ENCODE measurements at regions not wholly inside any gene's neighbourhood (a gene's known extent, or its start where the extent isn't known, plus 50 kb on each side); places are given as distances from the start of the nearest gene placed in this dataset.

DNA sequence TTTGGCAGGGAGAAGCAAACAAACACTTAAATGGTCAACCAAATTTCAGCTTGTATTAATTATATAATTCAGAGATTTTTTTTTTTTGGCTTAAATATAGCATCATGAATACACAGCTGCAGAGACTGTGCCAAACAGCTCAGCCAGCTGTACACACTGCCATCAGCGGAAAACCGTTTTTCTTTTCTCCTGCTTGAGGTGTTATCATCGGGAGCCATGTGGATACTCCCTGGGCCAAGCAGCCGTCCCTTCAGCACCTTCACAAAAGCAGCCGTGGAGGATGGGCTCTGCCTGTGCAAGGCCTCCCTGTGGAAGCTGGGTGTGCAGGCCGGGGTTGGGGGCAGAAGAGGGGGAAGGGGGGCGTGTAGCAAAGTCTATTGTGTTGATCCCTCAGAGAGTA is 85.0 kb downstream of the NUF2 start:
- DNase-seq (ENCODE audit: low spot score): no peak
- TF ChIP-seq, protein P1, sequence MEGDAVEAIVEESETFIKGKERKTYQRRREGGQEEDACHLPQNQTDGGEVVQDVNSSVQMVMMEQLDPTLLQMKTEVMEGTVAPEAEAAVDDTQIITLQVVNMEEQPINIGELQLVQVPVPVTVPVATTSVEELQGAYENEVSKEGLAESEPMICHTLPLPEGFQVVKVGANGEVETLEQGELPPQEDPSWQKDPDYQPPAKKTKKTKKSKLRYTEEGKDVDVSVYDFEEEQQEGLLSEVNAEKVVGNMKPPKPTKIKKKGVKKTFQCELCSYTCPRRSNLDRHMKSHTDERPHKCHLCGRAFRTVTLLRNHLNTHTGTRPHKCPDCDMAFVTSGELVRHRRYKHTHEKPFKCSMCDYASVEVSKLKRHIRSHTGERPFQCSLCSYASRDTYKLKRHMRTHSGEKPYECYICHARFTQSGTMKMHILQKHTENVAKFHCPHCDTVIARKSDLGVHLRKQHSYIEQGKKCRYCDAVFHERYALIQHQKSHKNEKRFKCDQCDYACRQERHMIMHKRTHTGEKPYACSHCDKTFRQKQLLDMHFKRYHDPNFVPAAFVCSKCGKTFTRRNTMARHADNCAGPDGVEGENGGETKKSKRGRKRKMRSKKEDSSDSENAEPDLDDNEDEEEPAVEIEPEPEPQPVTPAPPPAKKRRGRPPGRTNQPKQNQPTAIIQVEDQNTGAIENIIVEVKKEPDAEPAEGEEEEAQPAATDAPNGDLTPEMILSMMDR (IDR thresholded peaks at IDR 0.05; ENCODE audit: extremely low read depth, missing control alignments): no peak

DNA sequence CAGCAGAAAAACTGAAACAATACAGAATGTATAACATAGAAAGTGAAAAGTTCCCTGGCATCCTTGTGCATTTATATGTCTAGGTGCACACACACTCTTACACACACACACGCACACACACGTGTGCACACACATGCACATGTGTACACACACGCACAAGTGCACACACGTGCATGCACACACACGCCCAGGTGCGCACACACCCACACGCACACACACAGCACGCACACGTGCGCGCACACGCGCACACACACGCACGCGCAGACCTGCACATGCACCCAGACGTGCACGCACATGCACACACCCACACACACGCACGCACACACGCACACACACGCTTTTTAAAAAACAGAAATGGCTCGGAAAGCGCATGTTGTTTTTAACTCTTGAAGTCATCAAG is 86.5 kb downstream of the NUF2 start:
- TF ChIP-seq, protein P1 (IDR thresholded peaks at IDR 0.05; ENCODE audit: extremely low read depth, missing control alignments): no peak

DNA sequence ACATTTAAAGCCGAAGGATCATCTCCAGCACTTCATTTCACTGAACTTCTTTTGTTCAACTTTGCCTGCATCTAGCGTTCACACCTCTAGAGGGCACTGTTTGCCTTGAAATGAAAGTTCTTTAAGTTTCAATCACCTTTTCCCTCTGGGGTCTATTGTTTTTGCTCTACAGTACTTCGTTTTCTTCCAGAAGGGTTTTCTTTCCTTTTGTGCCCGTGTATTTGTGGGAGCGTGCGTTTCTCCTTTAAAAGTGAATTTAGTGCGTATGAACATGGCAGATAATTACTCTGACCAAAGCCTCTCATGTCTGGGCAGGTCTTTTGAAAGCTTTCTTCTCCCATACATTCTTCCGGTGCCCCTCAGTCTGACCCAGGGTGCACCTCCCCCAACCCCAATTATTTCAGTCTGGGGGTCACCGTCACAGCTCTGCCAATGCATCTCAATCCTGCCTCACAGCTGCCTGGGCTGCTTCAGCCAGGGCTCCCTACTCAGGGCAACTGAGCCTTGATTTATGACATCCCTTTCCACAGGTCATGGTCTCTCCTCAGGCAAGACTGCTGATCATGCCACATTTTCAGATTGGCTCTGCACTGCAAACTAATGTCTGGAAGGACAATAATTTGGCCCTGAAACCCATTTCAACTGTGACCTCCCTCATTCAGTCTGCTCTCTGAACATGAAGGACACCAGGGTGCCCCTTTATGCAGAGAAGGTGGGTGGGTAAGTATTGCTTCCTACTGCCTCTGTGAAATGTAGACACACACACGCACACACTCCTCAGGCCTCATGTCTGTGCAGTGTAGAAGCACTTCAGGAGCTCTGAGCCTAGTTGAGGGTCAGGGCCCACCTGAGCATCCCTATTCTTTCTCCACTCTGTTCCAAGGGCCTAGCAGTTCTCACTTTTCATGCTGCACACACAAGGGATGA is 88.6 kb downstream of the NUF2 start:
- DNase-seq (ENCODE audit: low spot score): peak; percentile 57
- TF ChIP-seq, protein P1 (IDR thresholded peaks at IDR 0.05; ENCODE audit: extremely low read depth, missing control alignments): peak; percentile 62

More for the DNA sequence above, 86.5 kb downstream of the NUF2 start:
- DNase-seq (ENCODE audit: low spot score): no peak

DNA sequence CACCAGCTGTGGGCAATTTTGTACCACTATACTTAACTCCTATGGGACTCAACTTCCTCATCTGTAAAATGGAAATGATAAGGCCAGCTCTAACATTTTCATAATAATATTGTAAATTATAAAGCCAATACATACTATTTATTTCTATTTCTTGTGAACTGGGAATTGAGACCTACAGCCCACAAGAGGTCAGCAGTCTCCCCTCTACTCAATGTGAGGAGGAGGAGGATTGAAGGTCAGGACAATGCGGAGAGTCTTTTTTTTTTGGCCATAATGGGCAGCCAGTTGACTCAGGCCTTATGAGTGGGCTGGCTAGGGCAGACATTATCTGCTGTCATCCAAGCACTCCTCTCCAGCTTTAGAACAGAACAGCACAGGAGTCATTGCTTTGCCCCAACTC is 90.5 kb downstream of the NUF2 start:
- no peak for DNase-seq (ENCODE audit: low spot score)
- TF ChIP-seq, protein P1 (IDR thresholded peaks at IDR 0.05; ENCODE audit: extremely low read depth, missing control alignments): no peak

DNA sequence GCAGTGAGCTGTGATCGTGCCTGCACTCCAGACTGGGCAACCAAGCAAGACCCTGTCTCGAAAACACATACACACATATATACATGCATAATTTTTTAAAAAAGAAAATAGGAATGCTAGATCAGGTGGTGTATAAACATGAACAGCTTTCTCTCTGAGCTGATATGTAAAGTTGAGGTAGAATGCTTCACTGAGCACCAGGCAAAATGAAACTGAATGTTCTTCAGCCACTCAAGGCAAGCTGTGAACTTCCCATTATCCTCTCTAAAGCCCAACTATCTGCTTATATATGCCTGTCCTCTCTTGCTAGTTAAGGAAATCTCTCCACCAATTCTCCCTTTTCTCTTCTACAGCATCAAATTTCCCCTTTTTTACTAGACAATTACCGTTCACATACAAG is 93.0 kb downstream of the NUF2 start:
- DNase-seq (ENCODE audit: low spot score): peak; percentile 22
- TF ChIP-seq, protein P1 (IDR thresholded peaks at IDR 0.05; ENCODE audit: extremely low read depth, missing control alignments): no peak

DNA sequence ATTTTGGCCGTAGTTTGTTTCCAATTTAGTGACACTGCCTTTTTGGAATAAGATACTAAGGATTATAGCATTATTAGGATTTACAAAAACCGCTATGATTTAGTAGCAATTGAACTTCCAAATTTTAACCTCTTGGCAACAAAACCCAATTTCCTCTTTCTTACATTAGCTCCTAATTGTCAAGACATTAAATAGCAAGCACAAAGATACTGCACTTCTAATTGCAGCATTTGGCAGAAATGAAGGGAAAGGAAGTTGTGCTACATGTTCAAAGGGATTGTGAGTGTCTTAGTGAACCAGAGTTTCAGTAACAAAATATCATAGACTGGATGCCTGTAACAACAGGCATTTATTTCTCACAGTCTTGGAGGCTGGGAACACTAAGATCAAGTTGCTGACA is 99.9 kb downstream of the NUF2 start:
- TF ChIP-seq, protein P1 (IDR thresholded peaks at IDR 0.05; ENCODE audit: extremely low read depth, missing control alignments): no peak
- no peak for DNase-seq (ENCODE audit: low spot score)

DNA sequence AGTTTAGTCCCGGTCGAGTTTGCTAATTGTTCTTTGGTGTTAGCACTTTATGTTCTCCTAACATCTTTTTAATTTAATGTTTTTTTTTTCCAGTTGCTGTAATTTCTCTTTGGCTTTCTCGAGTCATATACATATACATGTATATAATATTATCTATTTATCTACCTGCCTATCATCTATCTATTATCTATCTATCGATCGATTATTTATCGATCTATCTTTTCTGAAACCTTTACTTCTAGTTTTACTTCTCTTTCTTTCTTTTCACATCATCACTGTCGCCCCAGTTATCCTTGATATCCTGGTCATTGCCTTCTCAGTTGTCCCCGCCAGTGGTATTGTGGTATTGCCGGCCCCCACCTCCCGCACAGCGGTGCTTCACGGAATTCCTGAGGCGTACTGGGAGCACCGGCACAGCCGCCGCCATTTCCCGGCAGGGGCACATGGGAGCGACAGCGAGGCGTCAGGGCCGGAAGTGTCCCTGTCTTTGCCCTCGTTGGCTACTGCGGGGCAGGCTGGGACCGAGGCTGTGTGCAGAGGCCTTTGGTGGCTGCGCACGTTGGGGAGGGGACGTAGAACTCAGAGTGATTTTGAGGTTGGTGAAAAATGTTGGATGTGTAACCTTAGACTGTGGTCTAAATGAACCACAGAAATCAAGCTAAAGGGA is 101.1 kb downstream of the NUF2 start:
- no peak for DNase-seq (ENCODE audit: low spot score)
- TF ChIP-seq, protein P1 (IDR thresholded peaks at IDR 0.05; ENCODE audit: extremely low read depth, missing control alignments): no peak

Data from GM20000 (cell line).